Motor neuron (in vitro differentiated cells): ENCODE measurements at regions not wholly inside any gene's neighbourhood (a gene's known extent, or its start where the extent isn't known, plus 50 kb on each side); places are given as distances from the start of the nearest gene placed in this dataset.

ENCODE experiments used
- ATAC-seq, 8 experiments: fragments of 200-7000 bp; cut with Tn5 transposase; replicated peaks in 6 of 8; 2 replicates each; pipeline ENCODE4 v1.8.0; 2021; ENCODE audit warnings: mild to moderate bottlenecking in 8 of 8, moderate library complexity in 8 of 8
- H3K27ac ChIP-seq, 2 donors: fragments of 250-450 bp; sonication (Bioruptor Pico); 2 replicates each; pipeline ENCODE4 v1.9.0; 2021; ENCODE audit warnings: antibody characterized with exemption in 2 of 2, mild to moderate bottlenecking in 2 of 2, moderate library complexity in 1 of 2
- H3K4me1 ChIP-seq, 2 donors: fragments of 250-450 bp; sonication (Bioruptor Pico); replicated peaks in 1 of 2; 2 replicates each; pipeline ENCODE4 v1.6.1; 2021; ENCODE audit warnings: antibody characterized with exemption in 2 of 2, mild to moderate bottlenecking in 2 of 2, moderate library complexity in 1 of 2
- H3K4me3 ChIP-seq, 5 donors: fragments of 250-450 bp; sonication (Bioruptor Pico); 2 replicates each; pipeline ENCODE4 v1.9.0; 2021; ENCODE audit warnings: antibody characterized with exemption in 5 of 5, mild to moderate bottlenecking in 5 of 5, moderate library complexity in 4 of 5
- WGBS, 10 experiments: fragments of 450-650 bp; shearing (Covaris generic); methylation state at CpG; one replicate each; pipeline ENCODE4 v1.0.0; 2022; 5-methylcytosine and 5-hydroxymethylcytosine counted together
- in situ Hi-C, 9 experiments: fragments of 400-800 bp; cut with MboI; loops; one replicate each; pipeline ENCODE4 v1.15.0; 2021; ENCODE audit warnings: low sequenced_read_pairs in 9 of 9, low pct_unique_long_range_greater_than_20kb in 2 of 9; ENCODE audit not compliant: unreplicated experiment in 9 of 9

GRCh38 chr11:112459001-112459400, 198.3 kb upstream of the PLET1 start:
- Histone ChIP-seq H3K4me1 (no peaks in the 10 kb centered on the region), H3K27ac (no peak overlapping the region), H3K4me3 (no peak overlapping the region)
- no peak for ATAC-seq
- in situ Hi-C loops: no loop called here
- WGBS, 10 experiments: 12 to 100% (median 86%) methylated on average over 3 to 4 of the region's 4 CpGs

GRCh38 chr11:112460141-112460540, 199.5 kb upstream of the PLET1 start:
- WGBS, 10 experiments: 66 to 100% (median 92%) methylated on average over 1 to 5 of the region's 5 CpGs
- Histone ChIP-seq H3K4me3 (no peak overlapping the region), H3K27ac (no peak overlapping the region), H3K4me1 (no peaks in the 10 kb centered on the region)
- ATAC-seq: no peak
- in situ Hi-C loops: no loop called here

GRCh38 chr11:112464949-112465348, 204.3 kb upstream of the PLET1 start:
- WGBS, 10 experiments: 50 to 100% (median 91%) methylated on average over 1 of the region's 1 CpG; no CpG with 5 or more reads in 7 of the 10 experiments

GRCh38 chr11:112465433-112466024, 204.9 kb upstream of the PLET1 start:
- Histone ChIP-seq H3K4me1 (no peaks in the 10 kb centered on the region), H3K4me3 (no peak overlapping the region), H3K27ac (no peak overlapping the region)
- in situ Hi-C loops: no loop called here
- peak in 2 of 8 experiments; percentile 19 to 43 for ATAC-seq
- WGBS, 10 experiments: 0 to 72% (median 50%) methylated on average over 1 to 6 of the region's 6 CpGs; no CpG with 5 or more reads in 1 of the 10 experiments

More at GRCh38 chr11:112464949-112465348, 204.3 kb upstream of the PLET1 start:
- no peak for ATAC-seq
- H3K4me3 ChIP-seq: no peak overlapping the region
- H3K27ac ChIP-seq: no peak overlapping the region
- in situ Hi-C loops: no loop called here
- H3K4me1 ChIP-seq: no peaks in the 10 kb centered on the region

- H3K4me1 ChIP-seq: no peaks in the 10 kb centered on the region
- in situ Hi-C loops: no loop called here
Observed at GRCh38 chr11:112467721-112468120, 207.1 kb upstream of the PLET1 start.

GRCh38 chr11:112469376-112469775, 208.7 kb upstream of the PLET1 start:
- ATAC-seq: no peak
- H3K4me1 ChIP-seq: peaks cover 1 to 2% of the 10 kb centered on the region in 2 donors
- H3K4me3 ChIP-seq: no peak overlapping the region
- no peak overlapping the region for H3K27ac ChIP-seq
- in situ Hi-C loops: no loop called here
- 42 to 100% (median 97%) methylated on average over 1 to 4 of the region's 4 CpGs; no CpG with 5 or more reads in 2 of the 10 experiments for WGBS, 10 experiments

More at GRCh38 chr11:112467721-112468120, 207.1 kb upstream of the PLET1 start:
- no peak overlapping the region for H3K4me3 ChIP-seq
- no peak overlapping the region for H3K27ac ChIP-seq
- WGBS, 10 experiments: 100% methylated on average over 1 to 3 of the region's 3 CpGs; no CpG with 5 or more reads in 7 of the 10 experiments
- no peak for ATAC-seq

GRCh38 chr11:112470355-112470754, 209.7 kb upstream of the PLET1 start:
- 0 to 100% (median 80%) methylated on average over 1 to 4 of the region's 4 CpGs; no CpG with 5 or more reads in 1 of the 10 experiments for WGBS, 10 experiments
- no peak for ATAC-seq
- no peak overlapping the region for H3K27ac ChIP-seq
- H3K4me1 ChIP-seq: peaks cover 6 to 9% of the 10 kb centered on the region in 2 donors
- in situ Hi-C loops: no loop called here
- H3K4me3 ChIP-seq: no peak overlapping the region

GRCh38 chr11:112471731-112472130, 211.1 kb upstream of the PLET1 start:
- no peak for ATAC-seq
- 0 to 89% (median 14%) methylated on average over 3 to 5 of the region's 5 CpGs; no CpG with 5 or more reads in 5 of the 10 experiments for WGBS, 10 experiments
- no peak overlapping the region for H3K4me3 ChIP-seq
- peaks cover 6 to 9% of the 10 kb centered on the region in 2 donors for H3K4me1 ChIP-seq
- H3K27ac ChIP-seq: no peak overlapping the region
- in situ Hi-C loops: no loop called here

GRCh38 chr11:112477152-112477551, 216.5 kb upstream of the PLET1 start:
- WGBS, 10 experiments: 90 to 100% (median 90%) methylated on average over 1 to 2 of the region's 2 CpGs; no CpG with 5 or more reads in 7 of the 10 experiments
- peaks cover 30 to 40% of the 10 kb centered on the region in 2 donors for H3K4me1 ChIP-seq
- H3K4me3 ChIP-seq: no peak overlapping the region
- peak in 5 of 8 experiments; percentile 28 to 48 (median 38) for ATAC-seq
- no peak overlapping the region for H3K27ac ChIP-seq
- in situ Hi-C loops: no loop called here

GRCh38 chr11:112477581-112478317, 217.1 kb upstream of the PLET1 start:
- H3K27ac ChIP-seq: no peak overlapping the region
- 0 to 90% (median 40%) methylated on average over 1 to 4 of the region's 6 CpGs; no CpG with 5 or more reads in 1 of the 10 experiments for WGBS, 10 experiments
- no peak overlapping the region for H3K4me3 ChIP-seq
- H3K4me1 ChIP-seq: peaks cover 36 to 40% of the 10 kb centered on the region in 2 donors
- peak in 5 of 8 experiments; percentile 82 to 92 (median 90) for ATAC-seq
- in situ Hi-C loops: no loop called here

GRCh38 chr11:112478806-112479205, 218.1 kb upstream of the PLET1 start:
- in situ Hi-C loops: no loop called here
- 79 to 100% (median 93%) methylated on average over 1 to 4 of the region's 4 CpGs; no CpG with 5 or more reads in 1 of the 10 experiments for WGBS, 10 experiments
- no peak overlapping the region for H3K27ac ChIP-seq
- no peak overlapping the region for H3K4me3 ChIP-seq
- no peak for ATAC-seq
- peaks cover 38 to 40% of the 10 kb centered on the region in 2 donors for H3K4me1 ChIP-seq

GRCh38 chr11:112481431-112481830, 220.8 kb upstream of the PLET1 start:
- Histone ChIP-seq H3K4me1 (peaks cover 41 to 42% of the 10 kb centered on the region in 2 donors), H3K27ac (no peak overlapping the region), H3K4me3 (no peak overlapping the region)
- ATAC-seq: no peak
- WGBS, 10 experiments: 0 to 80% (median 59%) methylated on average over 1 of the region's 1 CpG; no CpG with 5 or more reads in 6 of the 10 experiments
- in situ Hi-C loops: no loop called here

- Histone ChIP-seq H3K27ac (no peak overlapping the region), H3K4me3 (no peak overlapping the region), H3K4me1 (peaks cover 41 to 42% of the 10 kb centered on the region in 2 donors)
- in situ Hi-C loops: no loop called here
- ATAC-seq: peak in 5 of 8 experiments; percentile 57 to 70 (median 62)
- 0 to 80% (median 27%) methylated on average over 1 to 2 of the region's 3 CpGs; no CpG with 5 or more reads in 2 of the 10 experiments for WGBS, 10 experiments
Observed at GRCh38 chr11:112481893-112482292, 221.2 kb upstream of the PLET1 start.
